Neuron (in vitro differentiated cells): ENCODE measurements at regions not wholly inside any gene's neighbourhood (a gene's known extent, or its start where the extent isn't known, plus 50 kb on each side); places are given as distances from the start of the nearest gene placed in this dataset.

ENCODE experiments used
- H2AFZ ChIP-seq: one replicate; pipeline ENCODE4 v1.6.1; 2013; ENCODE audit warnings: low read depth, mild to moderate bottlenecking, inconsistent platforms, low read length, moderate library complexity
- H3K27me3 ChIP-seq: one replicate; pipeline ENCODE4 v1.6.1; 2013; ENCODE audit warnings: low read length; ENCODE audit not compliant: insufficient read depth
- H3K36me3 ChIP-seq: one replicate; pipeline ENCODE4 v1.6.1; 2013; ENCODE audit warnings: low read length; ENCODE audit not compliant: insufficient read depth
- H3K4me1 ChIP-seq: one replicate; pipeline ENCODE4 v1.6.1; 2013; ENCODE audit warnings: low read length; ENCODE audit not compliant: insufficient read depth
- H3K4me3 ChIP-seq: 2 replicates; pipeline ENCODE4 v1.5.1; 2013; ENCODE audit warnings: mild to moderate bottlenecking, low read length, moderate library complexity
- H3K9me3 ChIP-seq: one replicate; pipeline ENCODE4 v1.6.1; 2013; ENCODE audit warnings: low read length

- no peak overlapping the region for H2AFZ ChIP-seq
- no peaks in the 10 kb centered on the region for H3K4me1 ChIP-seq
- no peaks in the 10 kb centered on the region for H3K36me3 ChIP-seq
- no peaks in the 10 kb centered on the region for H3K9me3 ChIP-seq
- H3K4me3 ChIP-seq: no peak overlapping the region
- no peaks in the 10 kb centered on the region for H3K27me3 ChIP-seq
These were observed 424.2 kb downstream of the SLC16A7 start for GRCh38 chr12:60020068-60020467.

- no peak overlapping the region for H2AFZ ChIP-seq
- H3K9me3 ChIP-seq: no peaks in the 10 kb centered on the region
- no peaks in the 10 kb centered on the region for H3K36me3 ChIP-seq
- no peaks in the 10 kb centered on the region for H3K4me1 ChIP-seq
- H3K4me3 ChIP-seq: no peak overlapping the region
- H3K27me3 ChIP-seq: no peaks in the 10 kb centered on the region
These were observed 425.4 kb downstream of the SLC16A7 start for GRCh38 chr12:60021235-60021634.

- Histone ChIP-seq H3K27me3 (no peaks in the 10 kb centered on the region), H3K9me3 (no peaks in the 10 kb centered on the region), H2AFZ (no peak overlapping the region), H3K36me3 (no peaks in the 10 kb centered on the region), H3K4me3 (no peak overlapping the region), H3K4me1 (no peaks in the 10 kb centered on the region)
These were observed 431.4 kb downstream of the SLC16A7 start for GRCh38 chr12:60027266-60027665.

- H3K27me3 ChIP-seq: no peaks in the 10 kb centered on the region
- no peaks in the 10 kb centered on the region for H3K4me1 ChIP-seq
- H2AFZ ChIP-seq: no peak overlapping the region
- no peak overlapping the region for H3K4me3 ChIP-seq
- no peaks in the 10 kb centered on the region for H3K9me3 ChIP-seq
- H3K36me3 ChIP-seq: no peaks in the 10 kb centered on the region
These were observed 438.3 kb downstream of the SLC16A7 start for GRCh38 chr12:60034147-60034546.

DNA sequence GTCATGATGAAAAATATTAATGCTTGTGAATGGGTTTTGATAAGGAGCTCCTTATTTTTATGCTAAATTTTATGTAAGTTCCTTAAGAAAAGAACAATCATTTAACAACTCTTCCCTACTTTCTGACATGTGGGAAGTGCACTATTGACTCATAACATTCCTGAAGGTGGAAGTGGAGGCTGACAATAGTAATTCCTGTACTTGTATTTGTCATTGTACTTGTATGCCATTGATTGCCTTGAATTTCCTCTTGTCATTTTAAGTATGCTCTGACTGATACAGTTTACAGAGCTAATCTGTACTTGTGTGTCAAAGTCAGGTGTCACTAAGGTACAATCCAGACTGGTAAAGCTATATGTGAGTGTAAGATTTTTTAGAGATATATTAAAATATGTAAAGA lies 440.0 kb downstream of the SLC16A7 start:
- Histone ChIP-seq H3K4me3 (no peak overlapping the region), H3K36me3 (no peaks in the 10 kb centered on the region), H3K4me1 (no peaks in the 10 kb centered on the region), H2AFZ (no peak overlapping the region), H3K9me3 (no peaks in the 10 kb centered on the region), H3K27me3 (no peaks in the 10 kb centered on the region)

- Histone ChIP-seq H3K9me3 (no peaks in the 10 kb centered on the region), H3K27me3 (no peaks in the 10 kb centered on the region), H3K36me3 (no peaks in the 10 kb centered on the region), H3K4me1 (no peaks in the 10 kb centered on the region), H3K4me3 (no peak overlapping the region), H2AFZ (no peak overlapping the region)
These were observed 447.0 kb downstream of the SLC16A7 start for GRCh38 chr12:60042835-60043234.

DNA sequence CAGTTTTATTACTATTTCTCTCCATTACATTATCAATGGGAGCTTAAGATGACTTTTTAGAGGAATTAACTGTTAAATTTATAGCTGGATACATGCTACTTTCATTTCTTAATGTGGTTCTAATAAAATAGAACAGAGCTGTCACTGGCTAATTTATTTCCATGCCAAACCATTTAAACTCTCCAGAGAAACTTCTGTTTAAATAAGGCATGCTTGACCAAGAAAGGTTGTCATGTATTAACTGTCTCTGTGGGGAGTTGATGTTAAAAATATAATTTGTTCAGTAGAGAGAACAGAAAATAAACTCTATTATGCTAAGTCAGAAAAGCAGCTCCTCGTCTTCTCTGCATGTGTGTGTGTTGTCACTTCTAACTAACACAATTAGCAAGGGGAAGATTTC lies 447.4 kb downstream of the SLC16A7 start:
- Histone ChIP-seq H3K4me1 (no peaks in the 10 kb centered on the region), H3K27me3 (no peaks in the 10 kb centered on the region), H3K4me3 (no peak overlapping the region), H2AFZ (no peak overlapping the region), H3K36me3 (no peaks in the 10 kb centered on the region), H3K9me3 (no peaks in the 10 kb centered on the region)

DNA sequence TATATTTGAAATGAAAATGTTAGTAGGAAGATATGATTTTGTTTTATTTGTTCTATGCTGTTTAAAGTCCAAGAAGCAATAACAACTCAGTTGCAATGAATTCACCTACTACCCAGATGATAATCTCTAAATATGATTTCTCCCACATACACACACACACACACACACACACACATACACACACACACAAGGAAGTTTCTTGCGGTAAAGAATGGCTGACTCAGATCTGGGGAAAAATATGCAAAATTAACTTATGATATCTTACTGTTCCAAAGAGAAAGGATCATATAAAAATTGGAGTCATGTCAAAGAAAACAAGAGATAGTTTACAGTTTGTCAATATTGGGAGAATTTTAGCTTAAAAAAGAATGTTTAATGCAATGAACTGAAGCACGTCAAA lies 456.7 kb downstream of the SLC16A7 start:
- H3K4me3 ChIP-seq: no peak overlapping the region
- no peaks in the 10 kb centered on the region for H3K27me3 ChIP-seq
- H3K4me1 ChIP-seq: no peaks in the 10 kb centered on the region
- no peak overlapping the region for H2AFZ ChIP-seq
- no peaks in the 10 kb centered on the region for H3K36me3 ChIP-seq
- H3K9me3 ChIP-seq: no peaks in the 10 kb centered on the region

DNA sequence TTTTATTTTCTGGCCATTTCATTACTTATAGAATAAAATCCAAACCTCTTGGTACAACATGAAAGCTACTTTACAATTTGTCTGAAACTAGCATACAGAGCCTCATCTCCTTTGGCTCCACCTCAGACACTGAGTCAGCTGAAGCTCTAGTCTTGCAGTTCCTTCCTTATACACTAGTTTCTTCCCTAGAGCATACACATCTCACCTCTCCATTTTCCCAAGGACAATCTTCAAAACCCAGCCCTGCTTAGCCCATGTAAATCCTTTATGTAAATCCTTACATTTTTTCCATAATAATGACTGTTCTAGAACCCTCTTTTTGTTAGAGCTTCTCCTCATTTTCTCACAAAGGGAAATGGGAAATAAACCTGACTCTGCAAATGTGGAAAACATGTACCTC lies 463.4 kb downstream of the SLC16A7 start:
- no peaks in the 10 kb centered on the region for H3K4me1 ChIP-seq
- no peak overlapping the region for H3K4me3 ChIP-seq
- H3K36me3 ChIP-seq: no peaks in the 10 kb centered on the region
- H3K9me3 ChIP-seq: no peaks in the 10 kb centered on the region
- no peak overlapping the region for H2AFZ ChIP-seq
- H3K27me3 ChIP-seq: no peaks in the 10 kb centered on the region

GRCh38 chr12:60066655-60067054 lies 470.8 kb downstream of the SLC16A7 start:
- Histone ChIP-seq H3K9me3 (no peaks in the 10 kb centered on the region), H3K27me3 (no peaks in the 10 kb centered on the region), H2AFZ (no peak overlapping the region), H3K36me3 (no peaks in the 10 kb centered on the region), H3K4me1 (no peaks in the 10 kb centered on the region), H3K4me3 (no peak overlapping the region)

DNA sequence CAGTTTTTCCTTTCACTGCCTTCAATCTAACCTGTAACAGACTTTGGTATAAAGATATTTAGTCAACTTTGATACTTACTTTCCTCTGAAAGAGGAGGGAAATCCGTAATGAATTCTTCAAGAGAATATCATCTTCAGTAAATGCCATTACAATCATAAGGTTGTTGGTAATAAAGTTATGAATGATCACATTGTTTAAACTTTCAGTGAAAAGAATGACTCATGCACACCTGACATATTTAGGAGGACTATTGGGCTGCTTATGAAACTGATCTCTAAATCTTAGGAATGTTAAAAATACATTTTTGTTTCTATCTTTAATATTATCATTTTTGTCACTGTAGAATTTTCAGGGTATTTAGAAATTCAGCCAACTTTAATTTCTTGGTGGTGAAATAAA lies 474.7 kb downstream of the SLC16A7 start:
- H3K9me3 ChIP-seq: no peaks in the 10 kb centered on the region
- no peak overlapping the region for H2AFZ ChIP-seq
- no peak overlapping the region for H3K4me3 ChIP-seq
- H3K36me3 ChIP-seq: no peaks in the 10 kb centered on the region
- no peaks in the 10 kb centered on the region for H3K27me3 ChIP-seq
- no peaks in the 10 kb centered on the region for H3K4me1 ChIP-seq

DNA sequence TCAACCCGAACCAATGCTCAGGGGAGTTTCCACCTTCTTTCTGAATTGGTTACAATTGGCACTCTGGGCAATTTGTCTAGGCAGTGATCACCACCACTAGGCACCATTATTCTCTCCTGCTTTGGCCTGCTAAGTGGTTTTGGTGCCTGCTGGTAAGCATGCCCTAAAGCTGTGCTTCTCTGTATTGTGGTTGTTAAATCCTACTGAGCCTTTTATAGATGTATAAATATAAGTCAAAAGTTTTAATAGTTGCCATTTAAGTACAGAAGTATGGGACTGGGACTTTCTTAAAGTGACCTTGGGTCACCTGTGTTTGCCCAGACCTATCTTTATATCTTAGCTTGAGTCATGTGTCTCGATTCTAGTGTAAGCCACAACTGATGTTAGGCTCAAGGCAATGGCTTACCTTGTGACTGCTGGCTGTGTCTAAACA lies 475.9 kb downstream of the SLC16A7 start:
- H3K27me3 ChIP-seq: no peaks in the 10 kb centered on the region
- H3K9me3 ChIP-seq: no peaks in the 10 kb centered on the region

DNA sequence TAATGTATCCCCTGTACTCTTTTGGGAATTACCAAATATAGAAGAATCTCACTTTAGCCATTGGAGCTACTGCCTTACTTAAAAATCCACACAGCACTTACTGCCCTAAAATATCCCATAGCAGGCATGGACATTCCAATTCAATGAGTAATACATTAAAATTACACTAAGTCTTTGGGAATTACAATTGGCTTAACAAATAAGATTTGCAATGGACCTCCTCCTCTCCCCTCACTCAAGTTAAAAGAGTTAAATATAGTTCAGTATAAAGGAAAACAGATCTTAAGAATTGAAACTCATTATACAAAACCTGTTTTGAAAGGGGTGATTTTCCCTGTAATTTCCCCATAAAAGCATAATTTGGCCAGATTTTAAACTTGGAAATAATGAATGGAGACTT lies 477.1 kb downstream of the SLC16A7 start:
- Histone ChIP-seq H3K27me3 (no peaks in the 10 kb centered on the region), H2AFZ (no peak overlapping the region), H3K36me3 (no peaks in the 10 kb centered on the region), H3K9me3 (no peaks in the 10 kb centered on the region), H3K4me1 (no peaks in the 10 kb centered on the region), H3K4me3 (no peak overlapping the region)

More for the DNA sequence above, 475.9 kb downstream of the SLC16A7 start:
- no peaks in the 10 kb centered on the region for H3K36me3 ChIP-seq
- no peak overlapping the region for H2AFZ ChIP-seq
- no peak overlapping the region for H3K4me3 ChIP-seq
- no peaks in the 10 kb centered on the region for H3K4me1 ChIP-seq

DNA sequence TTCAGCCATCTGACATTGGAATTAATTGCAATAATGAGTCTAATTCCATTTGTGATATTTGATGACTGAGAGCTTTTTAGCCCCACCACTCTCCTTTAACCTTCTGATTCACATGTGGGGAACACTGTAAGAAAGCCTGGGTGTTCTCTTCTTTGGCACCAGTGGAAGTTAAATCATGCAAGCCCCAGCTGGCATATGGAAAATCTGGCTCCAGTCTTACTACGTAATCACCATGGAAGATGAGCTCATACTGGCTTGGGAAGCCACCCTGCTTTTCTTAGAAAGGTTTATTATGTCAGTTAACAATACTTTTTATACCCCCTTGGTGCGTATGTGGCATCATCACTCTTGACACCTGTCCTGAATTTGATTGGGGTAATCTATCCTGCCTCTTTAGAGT lies 479.3 kb downstream of the SLC16A7 start:
- H3K4me1 ChIP-seq: no peaks in the 10 kb centered on the region
- H2AFZ ChIP-seq: no peak overlapping the region
- no peak overlapping the region for H3K4me3 ChIP-seq
- H3K27me3 ChIP-seq: no peaks in the 10 kb centered on the region
- H3K9me3 ChIP-seq: no peaks in the 10 kb centered on the region
- H3K36me3 ChIP-seq: no peaks in the 10 kb centered on the region
